Neural progenitor cell (in vitro differentiated cells): ENCODE measurements at regions not wholly inside any gene's neighbourhood (a gene's known extent, or its start where the extent isn't known, plus 50 kb on each side); places are given as distances from the start of the nearest gene placed in this dataset.

Source experiments
- EZH2 ChIP-seq: fragments of 200-600 bp; sonication (generic); IDR thresholded peaks from 2 replicates; pipeline ENCODE4 v1.6.1; 2017; ENCODE audit warnings: antibody characterized with exemption, mild to moderate bottlenecking, moderate library complexity
- EZH2phosphoT487 ChIP-seq: fragments of 200-600 bp; sonication (generic); IDR thresholded peaks from 2 replicates; pipeline ENCODE4 v1.6.1; 2017; ENCODE audit warnings: antibody characterized with exemption
- TF ChIP-seq, protein P1 (sequence below): fragments of 200-600 bp; sonication (generic); IDR thresholded peaks from 2 replicates; pipeline ENCODE4 v1.5.1; 2017; ENCODE audit warnings: antibody characterized with exemption, mild to moderate bottlenecking

DNA sequence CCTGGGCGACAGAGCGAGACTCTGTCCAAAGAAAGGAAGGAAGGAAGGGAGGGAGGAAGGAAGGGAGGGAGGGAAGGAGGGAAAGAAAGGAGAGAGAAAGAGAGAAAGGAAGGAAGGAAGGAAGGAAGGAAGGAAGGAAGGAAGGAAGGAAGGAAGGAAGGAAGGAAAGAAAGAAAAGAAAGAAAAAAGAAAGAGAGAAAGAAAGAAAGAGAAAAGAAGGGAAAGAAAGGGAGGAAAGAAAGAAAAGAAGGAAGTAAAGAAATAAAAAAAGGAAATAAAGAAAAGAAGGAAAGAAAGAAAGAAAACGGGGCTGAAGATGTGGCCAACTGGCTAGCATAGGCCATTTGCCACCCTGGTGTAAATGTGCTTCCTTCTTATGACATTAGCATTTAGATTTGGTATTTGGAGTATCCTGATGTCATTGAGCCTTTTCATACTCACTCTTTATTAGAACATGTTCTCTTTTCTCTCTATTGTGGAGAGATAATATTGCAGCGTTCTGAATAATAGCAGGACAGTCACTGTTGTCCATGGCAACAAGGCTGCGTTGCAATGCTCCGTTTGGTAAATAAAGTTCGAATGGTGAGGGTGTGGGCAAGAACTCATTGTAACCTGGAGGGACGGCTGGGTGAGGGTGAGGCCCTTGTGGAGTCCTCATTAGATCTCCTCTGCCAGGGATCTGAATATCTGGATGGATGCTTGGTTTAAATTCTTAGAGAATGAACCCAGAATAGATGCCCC is 173.9 kb upstream of the UBL3 start:
- TF ChIP-seq, protein P1, sequence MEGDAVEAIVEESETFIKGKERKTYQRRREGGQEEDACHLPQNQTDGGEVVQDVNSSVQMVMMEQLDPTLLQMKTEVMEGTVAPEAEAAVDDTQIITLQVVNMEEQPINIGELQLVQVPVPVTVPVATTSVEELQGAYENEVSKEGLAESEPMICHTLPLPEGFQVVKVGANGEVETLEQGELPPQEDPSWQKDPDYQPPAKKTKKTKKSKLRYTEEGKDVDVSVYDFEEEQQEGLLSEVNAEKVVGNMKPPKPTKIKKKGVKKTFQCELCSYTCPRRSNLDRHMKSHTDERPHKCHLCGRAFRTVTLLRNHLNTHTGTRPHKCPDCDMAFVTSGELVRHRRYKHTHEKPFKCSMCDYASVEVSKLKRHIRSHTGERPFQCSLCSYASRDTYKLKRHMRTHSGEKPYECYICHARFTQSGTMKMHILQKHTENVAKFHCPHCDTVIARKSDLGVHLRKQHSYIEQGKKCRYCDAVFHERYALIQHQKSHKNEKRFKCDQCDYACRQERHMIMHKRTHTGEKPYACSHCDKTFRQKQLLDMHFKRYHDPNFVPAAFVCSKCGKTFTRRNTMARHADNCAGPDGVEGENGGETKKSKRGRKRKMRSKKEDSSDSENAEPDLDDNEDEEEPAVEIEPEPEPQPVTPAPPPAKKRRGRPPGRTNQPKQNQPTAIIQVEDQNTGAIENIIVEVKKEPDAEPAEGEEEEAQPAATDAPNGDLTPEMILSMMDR = no peak
- TF ChIP-seq EZH2phosphoT487 (no peak), EZH2 (no peak)
